ENCODE measurements at regions not wholly inside any gene's neighbourhood (a gene's known extent, or its start where the extent isn't known, plus 50 kb on each side); places are given as distances from the start of the nearest gene placed in this dataset.

GRCh38 chr4:148982200-148982599, 540.0 kb upstream of the NR3C2 start:
- DNase-seq (no peak), ATAC-seq (no peak)
- intact Hi-C loops (cut with DNase I): no loop called here

- intact Hi-C loops (cut with DNase I): no loop called here
- peak; percentile 59 to 71 for ATAC-seq
- DNase-seq: no peak
These were observed 538.7 kb upstream of the NR3C2 start for GRCh38 chr4:148980782-148981480.

GRCh38 chr4:148978301-148978700, 536.1 kb upstream of the NR3C2 start:
- ATAC-seq (no peak), DNase-seq (no peak)
- intact Hi-C loops (cut with DNase I): no loop called here

- no peak for ATAC-seq
- intact Hi-C loops (cut with DNase I): no loop called here
- DNase-seq: no peak
These were observed 533.2 kb upstream of the NR3C2 start for GRCh38 chr4:148975464-148975863.

GRCh38 chr4:148965080-148965479, 522.9 kb upstream of the NR3C2 start:
- DNase-seq (no peak), ATAC-seq (no peak)
- intact Hi-C loops (cut with DNase I): no loop called here

GRCh38 chr4:148964456-148964855, 522.2 kb upstream of the NR3C2 start:
- intact Hi-C loops (cut with DNase I): no loop called here
- no peak for DNase-seq
- ATAC-seq: no peak

GRCh38 chr4:148962539-148963290, 520.5 kb upstream of the NR3C2 start:
- ATAC-seq: no peak
- no peak for DNase-seq
- intact Hi-C loops (cut with DNase I): no loop called here

GRCh38 chr4:148961526-148961925, 519.3 kb upstream of the NR3C2 start:
- intact Hi-C loops (cut with DNase I): no loop called here
- ATAC-seq (no peak), DNase-seq (no peak)

GRCh38 chr4:148958317-148958716, 516.1 kb upstream of the NR3C2 start:
- no peak for ATAC-seq
- intact Hi-C loops (cut with DNase I): no loop called here
- no peak for DNase-seq

GRCh38 chr4:148955564-148956297, 513.5 kb upstream of the NR3C2 start:
- intact Hi-C loops (cut with DNase I): no loop called here
- DNase-seq (no peak), ATAC-seq (no peak)

GRCh38 chr4:148954011-148954749, 512.0 kb upstream of the NR3C2 start:
- intact Hi-C loops (cut with DNase I): no loop called here
- ATAC-seq (no peak), DNase-seq (no peak)

GRCh38 chr4:148951346-148951745, 509.1 kb upstream of the NR3C2 start:
- intact Hi-C loops (cut with DNase I): no loop called here
- DNase-seq: no peak
- ATAC-seq: no peak

GRCh38 chr4:148946271-148946670, 504.1 kb upstream of the NR3C2 start:
- intact Hi-C loops (cut with DNase I): no loop called here
- no peak for DNase-seq
- no peak for ATAC-seq

- intact Hi-C loops (cut with DNase I): no loop called here
These were observed 502.6 kb upstream of the NR3C2 start for GRCh38 chr4:148944839-148945219.

GRCh38 chr4:148944136-148944838, 502.1 kb upstream of the NR3C2 start:
- DNase-seq (no peak), ATAC-seq (no peak)
- intact Hi-C loops (cut with DNase I): no loop called here

More at GRCh38 chr4:148944839-148945219, 502.6 kb upstream of the NR3C2 start:
- DNase-seq: no peak
- ATAC-seq: no peak

- intact Hi-C loops (cut with DNase I): no loop called here
- ATAC-seq: no peak
- no peak for DNase-seq
These were observed 492.8 kb upstream of the NR3C2 start for GRCh38 chr4:148934926-148935578.

GRCh38 chr4:148926276-148927260, 484.4 kb upstream of the NR3C2 start:
- ATAC-seq (peak in 1 of 2 donors; percentile 86), DNase-seq (peak; percentile 26)
- intact Hi-C loops (cut with DNase I): no loop called here

All from left cardiac atrium (tissue), 4 donors.